Psoas muscle (tissue), 7 donors: ENCODE measurements at regions not wholly inside any gene's neighbourhood (a gene's known extent, or its start where the extent isn't known, plus 50 kb on each side); places are given as distances from the start of the nearest gene placed in this dataset.

ENCODE experiments used
- ATAC-seq, 4 donors: fragments of 200-7000 bp; cut with Tn5 transposase; one replicate each; pipeline ENCODE4 v1.9.1; 2020; ENCODE audit warnings: moderate library complexity in 3 of 4, mild to moderate bottlenecking in 2 of 4
- DNase-seq, 2 donors: peaks; one replicate each; pipeline ENCODE4 v3.0.0-alpha.2; 2020
- H3K27ac ChIP-seq: fragments of 200-600 bp; one replicate; pipeline ENCODE4 v1.8.0; 2022
- H3K27me3 ChIP-seq, 3 donors: fragments of 200-600 bp in 1 of 3; one replicate each; pipeline versions ENCODE4 v1.6.1 to v1.8.0; 2013 to 2022; ENCODE audit warnings: low read length in 2 of 3, mild to moderate bottlenecking in 2 of 3, moderate library complexity in 1 of 3; ENCODE audit not compliant: insufficient read depth in 3 of 3
- H3K36me3 ChIP-seq, 2 donors: fragments of 200-600 bp in 1 of 2; one replicate each; pipeline versions ENCODE4 v1.6.1 to v1.8.0; 2013 to 2022; ENCODE audit warnings: low read depth in 1 of 2, mild to moderate bottlenecking in 1 of 2, moderate library complexity in 1 of 2; ENCODE audit not compliant: insufficient read depth in 1 of 2
- H3K4me1 ChIP-seq: fragments of 200-600 bp; one replicate; pipeline ENCODE4 v1.8.0; 2022
- H3K4me3 ChIP-seq: fragments of 200-600 bp; one replicate; pipeline ENCODE4 v1.8.0; 2022; ENCODE audit warnings: mild to moderate bottlenecking
- H3K9me3 ChIP-seq: fragments of 200-600 bp; one replicate; pipeline ENCODE4 v1.8.0; 2022
- WGBS, 3 donors: extraction: QIAGEN DNeasy Blood & Tissue Kit; methylation state at CpG; one replicate each; pipeline versions ENCODE4 v1.1.6 to v1.1.7; 2013; 5-methylcytosine and 5-hydroxymethylcytosine counted together
- intact Hi-C, 2 donors: fragments of 100-400 bp; cut with DNase I; formaldehyde crosslinking; loops; one replicate each; pipeline versions ENCODE4 v1.11.0 to v1.14.2; 2022
- TF ChIP-seq, protein P1 (sequence below): fragments of 200-600 bp; IDR thresholded peaks from one replicate; pipeline ENCODE4 v1.8.0; 2022; ENCODE audit warnings: antibody characterized with exemption
- donor health status: healthy with polysubstance abuse.
- donor health status: DM: no; HTN: no; CAD: no; lungs with moderate emphysema.
- donor health status: Bipolar disorder and iron deficiency.
- donor health status: healthy.
- donor health status: DM: yes; HTN: yes; CAD: no.
- donor health status: DM: no; HTN: no; CAD: no.
- donor health status: DM: yes; HTN: yes; CAD: no.

DNA sequence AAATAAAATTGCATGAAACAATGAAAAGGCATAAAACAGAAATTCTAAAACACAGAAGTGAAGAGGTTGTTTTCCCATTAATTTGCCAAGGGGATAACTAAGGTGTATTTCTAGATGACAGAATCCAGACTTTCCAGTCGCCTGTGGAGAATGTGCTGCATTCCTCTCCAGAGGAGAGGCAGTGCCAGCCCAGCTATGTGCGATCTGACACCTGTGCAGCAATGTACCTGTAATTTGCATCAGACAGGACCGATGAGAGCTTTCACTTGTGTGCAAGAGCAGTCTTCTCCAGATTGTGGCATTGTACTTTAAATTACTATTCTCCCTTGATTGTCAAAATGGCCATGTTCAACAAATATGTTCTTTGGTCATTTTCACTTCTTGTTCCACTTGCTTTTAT lies 1037.9 kb downstream of the EFNB2 start:
- no peaks in the 10 kb centered on the region for H3K4me1 ChIP-seq
- WGBS, 3 donors, result 62 to 83% (median 70%) methylated on average over 3 of the region's 3 CpGs

DNA sequence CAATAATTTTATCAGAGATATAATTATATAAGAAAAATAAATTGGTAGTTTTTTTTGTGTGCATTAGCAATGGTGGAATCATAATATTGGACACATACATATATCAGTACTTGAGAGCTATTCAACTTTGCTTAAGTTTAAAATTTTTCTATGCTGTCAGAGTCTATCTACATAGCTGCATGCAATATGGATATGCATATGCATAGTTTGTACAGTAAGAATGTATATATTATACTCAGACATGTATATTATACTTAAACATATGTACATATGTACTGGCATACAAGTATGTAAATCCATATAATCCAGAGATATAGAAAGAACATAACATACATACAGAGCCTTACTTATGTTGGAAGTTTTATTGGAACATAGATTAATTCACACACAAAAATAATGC lies 1043.2 kb downstream of the EFNB2 start:
- ATAC-seq (no peak), DNase-seq (no peak)
- Histone ChIP-seq H3K9me3 (no peaks in the 10 kb centered on the region), H3K36me3 (no peaks in the 10 kb centered on the region), H3K27me3 (no peaks in the 10 kb centered on the region), H3K27ac (no peak overlapping the region), H3K4me1 (no peaks in the 10 kb centered on the region), H3K4me3 (no peak overlapping the region)
- TF ChIP-seq, protein P1, sequence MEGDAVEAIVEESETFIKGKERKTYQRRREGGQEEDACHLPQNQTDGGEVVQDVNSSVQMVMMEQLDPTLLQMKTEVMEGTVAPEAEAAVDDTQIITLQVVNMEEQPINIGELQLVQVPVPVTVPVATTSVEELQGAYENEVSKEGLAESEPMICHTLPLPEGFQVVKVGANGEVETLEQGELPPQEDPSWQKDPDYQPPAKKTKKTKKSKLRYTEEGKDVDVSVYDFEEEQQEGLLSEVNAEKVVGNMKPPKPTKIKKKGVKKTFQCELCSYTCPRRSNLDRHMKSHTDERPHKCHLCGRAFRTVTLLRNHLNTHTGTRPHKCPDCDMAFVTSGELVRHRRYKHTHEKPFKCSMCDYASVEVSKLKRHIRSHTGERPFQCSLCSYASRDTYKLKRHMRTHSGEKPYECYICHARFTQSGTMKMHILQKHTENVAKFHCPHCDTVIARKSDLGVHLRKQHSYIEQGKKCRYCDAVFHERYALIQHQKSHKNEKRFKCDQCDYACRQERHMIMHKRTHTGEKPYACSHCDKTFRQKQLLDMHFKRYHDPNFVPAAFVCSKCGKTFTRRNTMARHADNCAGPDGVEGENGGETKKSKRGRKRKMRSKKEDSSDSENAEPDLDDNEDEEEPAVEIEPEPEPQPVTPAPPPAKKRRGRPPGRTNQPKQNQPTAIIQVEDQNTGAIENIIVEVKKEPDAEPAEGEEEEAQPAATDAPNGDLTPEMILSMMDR, result no peak
- intact Hi-C loops, result no loop called here

More for the DNA sequence above, 1037.9 kb downstream of the EFNB2 start:
- H3K36me3 ChIP-seq, result no peaks in the 10 kb centered on the region
- H3K27me3 ChIP-seq, result peaks cover 0 to 4% (median 0%) of the 10 kb centered on the region in 3 donors
- intact Hi-C loops, result no loop called here
- ATAC-seq (no peak), DNase-seq (no peak)
- no peak overlapping the region for H3K27ac ChIP-seq
- no peak overlapping the region for H3K4me3 ChIP-seq
- TF ChIP-seq, protein P1, result no peak
- no peaks in the 10 kb centered on the region for H3K9me3 ChIP-seq

DNA sequence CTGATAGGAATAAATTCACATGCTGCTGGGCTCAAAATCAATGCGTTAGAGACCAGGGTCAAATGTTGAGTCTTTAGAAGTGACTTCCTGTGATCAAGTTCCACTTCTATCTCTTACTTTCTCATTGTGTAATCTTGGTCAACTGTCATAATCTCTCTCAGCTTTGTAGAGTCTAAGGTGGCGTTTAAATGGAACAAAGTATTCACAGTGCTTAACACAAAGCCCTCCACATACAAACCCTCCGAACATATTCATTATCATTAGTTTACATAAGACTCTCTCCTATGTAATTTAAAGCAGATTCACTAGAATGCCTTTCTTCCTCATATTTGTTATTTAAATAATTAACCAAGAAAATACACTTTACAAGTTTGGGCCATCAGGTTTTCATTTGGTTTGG lies 1044.1 kb downstream of the EFNB2 start:
- Histone ChIP-seq H3K27me3 (no peaks in the 10 kb centered on the region), H3K4me3 (no peak overlapping the region), H3K27ac (no peak overlapping the region), H3K36me3 (no peaks in the 10 kb centered on the region), H3K4me1 (no peaks in the 10 kb centered on the region), H3K9me3 (no peaks in the 10 kb centered on the region)
- 67 to 84% (median 81%) methylated on average over 3 of the region's 3 CpGs for WGBS, 3 donors
- DNase-seq, result no peak
- TF ChIP-seq, protein P1, result no peak
- intact Hi-C loops, result no loop called here
- ATAC-seq, result no peak

DNA sequence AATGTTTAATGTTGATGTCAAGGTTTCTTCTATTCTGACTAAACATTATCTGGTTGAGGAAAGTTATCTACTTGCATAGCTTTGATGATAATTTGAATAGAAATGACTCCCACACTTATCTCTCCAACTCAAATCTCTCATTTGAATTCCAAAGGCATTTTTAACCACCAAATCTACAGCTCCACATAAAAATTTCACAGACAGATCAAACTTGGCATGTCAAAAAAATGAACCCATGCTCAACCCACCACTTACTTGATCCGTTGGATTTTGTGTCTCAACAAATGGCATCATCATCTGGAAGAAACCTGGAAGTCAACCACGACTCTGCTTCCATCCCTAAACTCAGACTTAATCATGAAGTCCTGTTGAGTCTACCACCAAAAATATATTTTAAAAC lies 1050.4 kb downstream of the EFNB2 start:
- TF ChIP-seq, protein P1, result no peak
- 70 to 80% (median 80%) methylated on average over 2 of the region's 2 CpGs for WGBS, 3 donors

DNA sequence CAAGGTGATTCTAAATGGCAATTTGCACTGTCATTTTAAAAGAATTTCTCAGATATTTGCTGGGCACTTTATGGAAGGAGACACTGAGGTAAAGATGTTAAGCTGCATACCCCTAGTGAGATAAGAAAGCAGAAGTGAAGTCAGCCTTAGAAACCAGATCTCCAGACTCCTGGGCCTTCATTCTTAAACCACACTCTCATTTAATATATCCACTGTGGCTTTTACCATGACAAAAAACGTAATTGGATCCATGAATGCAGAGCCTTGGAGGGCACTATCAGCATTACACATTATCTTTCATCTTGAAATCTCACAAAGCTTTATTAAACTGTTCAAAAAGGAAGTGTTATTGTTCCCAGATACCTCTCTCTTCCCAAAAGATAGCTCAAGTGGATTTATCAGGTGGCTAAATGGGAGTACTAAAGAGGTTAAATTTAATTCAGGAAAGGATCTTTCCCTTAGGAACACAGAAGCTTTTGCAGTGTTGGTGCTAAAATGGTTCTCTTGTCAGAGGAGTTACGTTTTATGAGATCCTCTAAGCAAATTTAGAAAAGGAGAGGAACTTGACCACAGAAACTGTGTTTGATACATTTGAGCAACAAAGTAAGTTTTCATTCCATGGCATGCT lies 1060.4 kb downstream of the EFNB2 start:
- intact Hi-C loops, result no loop called here

More for the DNA sequence above, 1050.4 kb downstream of the EFNB2 start:
- Histone ChIP-seq H3K9me3 (peaks cover 7% of the 10 kb centered on the region), H3K36me3 (no peaks in the 10 kb centered on the region), H3K27me3 (no peaks in the 10 kb centered on the region), H3K27ac (no peak overlapping the region), H3K4me3 (no peak overlapping the region), H3K4me1 (no peaks in the 10 kb centered on the region)
- intact Hi-C loops, result no loop called here
- DNase-seq (no peak), ATAC-seq (no peak)

More for the DNA sequence above, 1060.4 kb downstream of the EFNB2 start:
- no peak overlapping the region for H3K27ac ChIP-seq
- TF ChIP-seq, protein P1, result no peak
- 38 to 43% (median 42%) methylated on average over 2 of the region's 2 CpGs for WGBS, 3 donors
- ATAC-seq, result no peak
- H3K27me3 ChIP-seq, result no peaks in the 10 kb centered on the region
- no peak overlapping the region for H3K4me3 ChIP-seq
- no peaks in the 10 kb centered on the region for H3K4me1 ChIP-seq
- H3K9me3 ChIP-seq, result no peaks in the 10 kb centered on the region
- H3K36me3 ChIP-seq, result no peaks in the 10 kb centered on the region
- DNase-seq, result no peak
